Suprapubic skin (tissue), 4 donors: ENCODE measurements at regions not wholly inside any gene's neighbourhood (a gene's known extent, or its start where the extent isn't known, plus 50 kb on each side); places are given as distances from the start of the nearest gene placed in this dataset.
"Not testable (repeated sequence)": the region's sequence is repeated elsewhere in the genome, so short reads cannot be mapped to it uniquely, and the experiment has no call there.

Experiments used
- DNase-seq, 2 donors: peaks; one replicate each; pipeline ENCODE4 v3.0.0-alpha.2; 2019; ENCODE audit warnings: low spot score in 2 of 2
- H3K27ac ChIP-seq: fragments of 200-600 bp; sonication (generic); one replicate; pipeline ENCODE4 v1.5.1; 2019
- H3K27me3 ChIP-seq: fragments of 200-600 bp; sonication (generic); one replicate; pipeline ENCODE4 v1.5.1; 2019
- H3K36me3 ChIP-seq: fragments of 200-600 bp; sonication (generic); one replicate; pipeline ENCODE4 v1.5.1; 2019
- H3K4me1 ChIP-seq: fragments of 200-600 bp; sonication (generic); one replicate; pipeline ENCODE4 v1.5.1; 2019
- H3K4me3 ChIP-seq: fragments of 200-600 bp; sonication (generic); one replicate; pipeline ENCODE4 v1.5.1; 2019; ENCODE audit warnings: mild to moderate bottlenecking
- H3K9me3 ChIP-seq: fragments of 200-600 bp; sonication (generic); one replicate; pipeline ENCODE4 v1.5.1; 2019
- CTCF ChIP-seq, 2 donors: fragments of 200-600 bp in 1 of 2; fragments of 450-650 bp in 1 of 2; sonication (generic) in 1 of 2; IDR thresholded peaks; one replicate each; pipeline ENCODE4 v1.5.1; 2016 to 2019; ENCODE audit warnings: antibody characterized with exemption in 2 of 2, mild to moderate bottlenecking in 1 of 2, moderate library complexity in 1 of 2
- EP300 ChIP-seq: sonication (generic); formaldehyde crosslinking; IDR thresholded peaks from one replicate; pipeline ENCODE4 v1.6.1; 2017; ENCODE audit warnings: antibody characterized with exemption
- POLR2A ChIP-seq, 2 donors: fragments of 450-650 bp; IDR thresholded peaks; one replicate each; pipeline ENCODE4 v1.6.1; 2017; ENCODE audit warnings: antibody characterized with exemption in 2 of 2, mild to moderate bottlenecking in 2 of 2, moderate library complexity in 2 of 2
- POLR2AphosphoS5 ChIP-seq, 3 donors: sonication (generic); formaldehyde crosslinking; IDR thresholded peaks; one replicate each; pipeline ENCODE4 v1.6.1; 2017; ENCODE audit warnings: antibody characterized with exemption in 3 of 3
- WGBS: methylation state at CpG from one replicate; pipeline ENCODE4 v1.1.5; 2018; 5-methylcytosine and 5-hydroxymethylcytosine counted together

GRCh38 chr20:12748359-12748994 lies 260.3 kb upstream of the SPTLC3 start:
- H3K27me3 ChIP-seq: no peaks in the 10 kb centered on the region
- DNase-seq: no peak
- H3K9me3 ChIP-seq: no peaks in the 10 kb centered on the region
- TF ChIP-seq EP300 (no peak), POLR2A (IDR thresholded peaks at IDR 0.05) (no peak), POLR2AphosphoS5 (IDR thresholded peaks at IDR 0.05) (no peak), CTCF (IDR thresholded peaks at IDR 0.05) (no peak)
- no peak overlapping the region for H3K27ac ChIP-seq
- H3K36me3 ChIP-seq: no peaks in the 10 kb centered on the region
- 48% methylated on average over 1 of the region's 1 CpG for WGBS
- H3K4me1 ChIP-seq: no peaks in the 10 kb centered on the region
- no peak overlapping the region for H3K4me3 ChIP-seq

GRCh38 chr20:12750221-12750620 lies 258.6 kb upstream of the SPTLC3 start:
- no peak overlapping the region for H3K27ac ChIP-seq
- H3K4me1 ChIP-seq: no peaks in the 10 kb centered on the region
- no peak overlapping the region for H3K4me3 ChIP-seq
- no peak for DNase-seq
- TF ChIP-seq POLR2A (IDR thresholded peaks at IDR 0.05) (no peak), EP300 (no peak), CTCF (IDR thresholded peaks at IDR 0.05) (no peak), POLR2AphosphoS5 (IDR thresholded peaks at IDR 0.05) (no peak)
- WGBS: 59% methylated on average over 6 of the region's 6 CpGs
- H3K27me3 ChIP-seq: no peaks in the 10 kb centered on the region
- H3K9me3 ChIP-seq: no peaks in the 10 kb centered on the region
- H3K36me3 ChIP-seq: no peaks in the 10 kb centered on the region

- DNase-seq, H3K27me3 ChIP-seq, H3K4me1 ChIP-seq, H3K36me3 ChIP-seq, H3K9me3 ChIP-seq, H3K27ac ChIP-seq, H3K4me3 ChIP-seq: not testable (repeated sequence)
- 89% methylated on average over 9 of the region's 9 CpGs for WGBS
Measured at GRCh38 chr20:12752900-12753693, 255.7 kb upstream of the SPTLC3 start.

- H3K4me3 ChIP-seq, DNase-seq, H3K4me1 ChIP-seq, H3K27me3 ChIP-seq, H3K27ac ChIP-seq, H3K9me3 ChIP-seq, H3K36me3 ChIP-seq: not testable (repeated sequence)
- WGBS: 92% methylated on average over 3 of the region's 3 CpGs
Measured at GRCh38 chr20:12753742-12754141, 255.0 kb upstream of the SPTLC3 start.

DNA sequence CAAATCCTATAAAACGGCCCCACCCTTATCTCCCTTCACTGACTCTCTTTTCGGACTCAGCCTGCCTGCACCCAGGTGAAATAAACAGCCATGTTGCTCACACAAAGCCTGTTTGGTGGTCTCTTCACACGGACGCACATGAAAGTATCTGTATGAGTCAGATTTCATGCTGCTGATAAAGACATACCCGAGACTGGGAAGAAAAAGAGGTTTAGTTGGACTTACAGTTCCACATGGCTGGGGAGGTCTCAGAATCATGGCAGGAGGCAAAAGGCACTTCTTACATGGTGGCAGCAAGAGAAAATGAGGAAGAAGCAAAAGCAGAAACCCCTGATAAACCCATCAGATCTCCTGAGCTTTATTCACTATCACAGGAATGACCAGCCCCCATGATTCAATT lies 249.3 kb upstream of the SPTLC3 start:
- H3K27me3 ChIP-seq, H3K4me3 ChIP-seq, H3K27ac ChIP-seq, H3K36me3 ChIP-seq, H3K4me1 ChIP-seq, H3K9me3 ChIP-seq, DNase-seq: not testable (repeated sequence)
- 78% methylated on average over 3 of the region's 5 CpGs for WGBS

DNA sequence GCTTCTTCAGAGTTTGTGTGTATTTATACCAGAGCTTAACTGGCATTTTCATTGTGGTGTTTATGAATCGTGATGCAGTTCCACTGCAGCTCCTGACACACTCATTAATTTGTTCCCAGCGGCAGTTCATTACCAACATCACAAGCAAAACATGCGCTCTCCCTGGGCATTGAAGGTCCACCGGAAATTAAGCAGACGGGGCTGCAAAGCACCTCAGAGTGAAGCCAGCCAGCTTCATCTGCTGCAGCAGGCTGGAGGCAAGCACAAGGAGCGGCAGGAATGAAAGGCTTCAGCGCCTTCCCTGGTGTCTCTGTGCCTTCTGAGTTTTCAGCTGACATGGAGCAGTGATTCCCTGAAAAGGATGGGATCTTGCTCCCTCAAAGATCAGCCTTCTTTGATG lies 246.0 kb upstream of the SPTLC3 start:
- Histone ChIP-seq H3K9me3 (no peaks in the 10 kb centered on the region), H3K4me3 (no peak overlapping the region), H3K4me1 (no peaks in the 10 kb centered on the region), H3K27ac (no peak overlapping the region), H3K36me3 (no peaks in the 10 kb centered on the region), H3K27me3 (no peaks in the 10 kb centered on the region)
- 26% methylated on average over 5 of the region's 7 CpGs for WGBS
- no peak for DNase-seq
- no peak for TF ChIP-seq EP300
- TF ChIP-seq POLR2A (IDR thresholded peaks at IDR 0.05): no peak
- no peak for TF ChIP-seq POLR2AphosphoS5 (IDR thresholded peaks at IDR 0.05)
- TF ChIP-seq CTCF (IDR thresholded peaks at IDR 0.05): no peak

DNA sequence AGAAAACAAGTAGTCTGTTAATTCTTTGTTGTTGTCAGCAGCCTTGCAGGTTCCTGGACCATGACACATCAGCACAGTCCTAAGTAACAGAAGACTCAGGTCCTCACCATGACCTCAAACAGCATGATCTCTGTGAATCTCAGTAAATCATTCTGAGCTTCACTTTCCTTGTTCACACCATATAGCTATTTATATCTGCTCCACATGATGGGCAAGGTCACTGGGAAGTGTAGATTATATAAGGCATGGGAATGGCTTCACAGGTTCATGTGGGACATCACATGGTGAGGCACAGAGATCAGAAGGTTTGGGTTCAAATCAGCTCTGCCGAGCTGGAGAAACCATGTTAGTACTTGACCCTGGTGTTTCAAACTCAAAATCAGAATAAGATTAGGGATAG lies 245.4 kb upstream of the SPTLC3 start:
- Histone ChIP-seq H3K27me3 (no peaks in the 10 kb centered on the region), H3K9me3 (no peaks in the 10 kb centered on the region), H3K4me3 (no peak overlapping the region), H3K36me3 (no peaks in the 10 kb centered on the region), H3K27ac (no peak overlapping the region), H3K4me1 (no peaks in the 10 kb centered on the region)
- TF ChIP-seq POLR2AphosphoS5 (IDR thresholded peaks at IDR 0.05) (no peak), EP300 (no peak), POLR2A (IDR thresholded peaks at IDR 0.05) (no peak), CTCF (IDR thresholded peaks at IDR 0.05) (no peak)
- 90% methylated on average over 1 of the region's 1 CpG for WGBS
- no peak for DNase-seq
